GM19468 (cell line): ENCODE measurements at regions not wholly inside any gene's neighbourhood (a gene's known extent, or its start where the extent isn't known, plus 50 kb on each side); places are given as distances from the start of the nearest gene placed in this dataset.

Experiments used
- ATAC-seq: cut with Tn5 transposase; IDR thresholded peaks from one replicate; pipeline ENCODE4 v1.9.1; 2021; ENCODE audit warnings: mild to moderate bottlenecking, moderate library complexity, moderate number of reproducible peaks; ENCODE audit not compliant: unreplicated experiment; ENCODE audit errors: extremely low read depth

DNA sequence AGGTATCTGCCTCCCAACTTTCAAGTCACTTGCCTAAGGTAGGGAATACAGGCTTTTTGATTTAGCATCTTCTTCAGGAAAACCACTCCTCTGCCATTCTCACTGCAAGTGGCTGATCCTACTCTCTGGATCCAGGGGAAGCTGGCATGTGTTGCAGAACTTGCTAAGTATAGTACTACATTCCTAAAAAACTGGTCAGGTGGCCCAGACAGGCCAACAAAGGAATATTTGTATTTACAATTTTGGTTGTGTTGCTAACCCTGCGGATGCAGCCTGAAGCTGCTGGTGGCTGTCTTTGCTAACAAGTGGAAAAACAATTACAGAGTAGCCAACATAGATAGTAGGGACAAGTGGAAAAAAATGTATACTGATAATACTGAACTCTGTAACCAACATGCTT is 222.5 kb upstream of the STARD13 start:
- ATAC-seq: no peak

DNA sequence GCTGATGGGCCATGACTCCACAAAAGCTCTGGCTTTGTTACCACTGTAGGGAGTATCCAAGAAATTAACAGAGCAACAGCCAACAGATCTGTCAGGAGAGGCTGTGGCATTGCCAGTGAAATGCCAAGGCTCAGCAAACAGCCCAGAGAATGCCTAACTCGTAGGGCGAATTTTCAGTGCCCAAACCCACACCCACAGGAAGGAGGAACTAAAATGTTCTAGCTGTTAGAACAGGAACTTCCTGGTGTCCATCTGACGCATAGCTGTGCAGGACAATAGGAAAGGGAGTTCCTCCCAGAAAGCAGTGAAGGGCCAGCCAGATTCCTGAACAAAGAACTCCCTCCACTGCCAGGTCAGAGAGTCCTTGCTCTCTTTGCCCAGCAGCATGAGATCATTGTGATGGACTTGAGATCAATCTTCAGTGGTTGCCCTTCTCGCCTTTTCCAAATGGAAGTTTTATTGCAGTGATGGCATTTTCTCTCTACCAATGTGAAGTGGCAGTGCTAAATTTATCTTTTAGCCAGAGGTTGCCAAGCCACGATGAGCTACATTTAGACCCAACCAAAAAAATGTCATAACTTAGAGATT is 224.2 kb upstream of the STARD13 start:
- ATAC-seq: no peak

DNA sequence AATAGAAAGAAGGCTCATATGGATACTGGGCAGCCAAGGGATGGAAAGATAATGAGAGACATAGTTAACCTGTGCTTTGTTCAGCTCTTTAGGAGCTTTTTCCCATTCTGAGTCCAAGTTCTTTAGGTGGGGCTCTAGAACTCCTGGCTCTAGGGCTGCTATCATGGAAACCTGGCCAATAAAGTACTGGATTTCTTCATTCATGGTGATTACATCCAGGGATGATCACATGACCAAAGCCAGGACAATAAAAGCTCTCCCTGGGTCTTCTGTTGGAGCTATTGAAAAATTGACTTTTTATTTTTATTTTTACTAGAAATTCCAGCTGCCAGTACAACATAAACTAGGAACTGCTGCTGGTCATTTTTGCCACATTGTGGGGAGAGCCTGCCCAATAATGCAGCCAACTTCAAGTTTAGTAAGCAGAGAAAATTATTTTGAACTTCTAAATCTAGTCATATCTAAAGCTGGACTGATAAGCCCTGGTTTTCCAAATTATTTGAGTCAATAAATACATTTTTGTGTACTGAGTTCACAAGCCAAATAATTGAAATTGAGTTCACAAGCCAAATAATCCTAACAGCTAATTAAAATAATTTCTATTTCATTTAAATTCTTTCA is 224.9 kb upstream of the STARD13 start:
- ATAC-seq: no peak

DNA sequence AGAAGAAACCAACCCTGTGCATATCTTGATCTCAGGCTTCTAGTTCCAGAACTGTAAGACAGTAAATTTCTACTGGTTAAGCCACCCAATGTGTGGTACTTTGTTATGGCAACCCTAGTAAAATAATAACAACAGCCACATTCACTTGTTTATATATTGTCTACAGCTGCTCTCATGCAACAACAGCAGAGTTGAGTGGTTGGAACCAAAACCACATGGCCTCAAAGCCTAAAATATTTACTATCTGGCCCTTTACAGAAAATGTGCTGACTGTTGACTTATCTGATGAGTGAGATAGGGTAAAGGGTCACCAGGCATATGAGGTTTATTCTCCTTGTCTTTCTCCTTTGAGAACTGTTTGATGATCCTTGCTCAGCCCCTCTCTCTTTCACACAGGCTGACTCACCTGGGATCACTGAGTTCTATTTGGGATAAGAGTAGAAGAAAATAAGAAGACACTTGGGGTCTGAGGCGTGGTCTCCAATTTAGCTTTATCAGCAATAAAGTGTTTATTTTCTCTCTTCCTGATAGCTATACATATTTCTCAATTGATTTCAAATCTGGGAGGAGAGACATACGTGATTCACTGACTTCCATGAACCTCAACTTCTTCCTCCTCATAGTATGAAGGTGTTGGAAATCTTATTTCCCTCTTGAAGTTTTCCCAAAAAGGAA is 227.5 kb upstream of the STARD13 start:
- ATAC-seq: no peak

DNA sequence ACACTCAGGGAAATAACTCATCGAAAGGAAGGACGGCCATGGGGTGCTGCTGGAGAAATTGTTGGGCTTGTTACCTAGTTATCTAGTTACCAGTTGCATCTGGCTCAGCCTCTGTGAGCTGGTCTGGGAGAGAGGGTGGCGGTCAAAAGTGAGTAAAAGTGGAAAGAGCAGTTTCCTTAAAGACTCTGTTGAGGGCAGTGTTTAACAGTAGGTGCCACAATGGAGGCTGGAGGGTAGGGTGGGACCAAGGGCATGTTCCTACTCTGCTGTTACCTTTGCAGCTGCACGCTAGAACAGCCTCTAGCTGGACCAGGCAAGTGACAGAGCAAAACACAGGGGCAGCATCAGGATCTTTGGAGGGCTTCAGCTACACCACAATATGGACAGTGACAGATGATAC is 228.8 kb upstream of the STARD13 start:
- ATAC-seq: no peak

DNA sequence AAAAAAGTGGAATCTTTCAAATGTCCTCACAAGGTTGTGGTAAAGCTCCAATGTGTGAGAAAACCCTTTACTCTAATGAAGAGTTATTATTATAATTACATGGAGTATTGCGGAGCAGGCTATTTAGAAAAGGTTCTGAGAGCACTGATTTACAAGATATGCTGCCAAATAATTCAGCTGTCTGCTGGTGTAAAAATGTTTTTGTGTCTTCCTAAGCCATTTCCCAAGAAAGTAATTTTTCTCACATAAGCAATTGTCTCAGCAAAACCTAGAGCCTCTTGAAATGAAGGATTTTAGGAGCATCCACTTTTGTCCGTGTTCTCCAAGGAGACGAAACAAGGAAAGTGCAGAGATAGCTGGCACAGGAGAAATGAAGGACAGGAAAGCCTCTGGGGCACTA is 229.6 kb upstream of the STARD13 start:
- no peak for ATAC-seq

DNA sequence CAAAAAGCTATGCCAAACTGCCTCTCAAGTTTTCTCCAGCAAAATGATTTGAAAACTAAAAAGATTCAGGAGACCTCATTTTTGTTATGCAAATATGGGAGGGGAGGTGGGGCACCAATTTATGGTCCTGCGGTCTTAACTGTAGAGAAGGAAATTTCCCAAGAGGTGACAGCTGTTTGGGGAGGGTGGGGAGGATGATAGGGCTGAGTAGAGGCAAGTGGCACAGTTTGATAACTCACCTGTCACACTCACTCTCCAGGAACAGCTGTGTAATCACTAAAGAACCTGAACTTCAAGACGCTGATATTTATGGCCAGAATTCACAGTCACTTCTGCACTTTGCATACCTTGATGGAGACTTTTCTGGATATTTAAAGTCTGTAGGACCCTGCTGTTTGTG is 232.9 kb upstream of the STARD13 start:
- ATAC-seq: no peak

DNA sequence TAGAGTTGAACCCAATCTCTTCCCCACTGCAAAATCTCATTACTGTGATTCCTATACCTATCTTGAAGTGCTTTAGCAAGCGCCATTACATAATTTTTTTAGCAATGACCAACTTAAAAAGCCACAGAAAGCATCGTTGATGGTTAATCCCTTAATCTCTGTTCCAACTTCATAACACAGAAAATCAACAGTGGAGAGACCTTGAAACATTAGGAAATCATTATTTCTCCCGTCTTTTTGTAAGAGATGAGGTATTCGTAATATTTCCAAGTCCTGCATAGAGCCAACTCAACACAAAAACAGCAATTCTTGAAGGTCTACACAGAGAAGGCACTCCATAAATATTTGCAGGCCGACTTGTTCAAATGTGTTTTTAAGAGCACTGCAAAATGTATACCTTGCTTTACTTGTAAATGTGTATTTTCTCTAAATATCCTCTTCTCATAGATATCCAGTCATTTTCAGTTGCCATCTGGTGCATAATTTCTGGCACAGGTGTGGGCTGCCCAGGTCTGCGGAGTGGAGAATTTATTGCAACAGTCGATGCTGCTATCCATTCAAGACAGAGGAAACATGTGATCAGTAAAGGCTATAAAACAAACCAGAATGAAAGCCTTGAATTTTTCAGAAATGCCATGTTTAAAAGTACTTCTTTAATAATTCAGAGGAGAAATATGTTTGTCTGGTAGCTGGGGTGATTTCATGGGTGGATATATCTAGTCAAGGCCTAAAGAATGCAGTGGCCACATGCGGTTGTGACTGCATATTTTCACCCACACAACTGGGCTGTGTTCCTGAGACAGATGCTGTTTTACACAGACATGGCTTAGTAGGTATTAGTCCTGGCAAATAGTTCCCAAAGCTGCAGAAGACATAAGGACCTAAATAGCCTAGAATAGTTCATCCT is 234.3 kb upstream of the STARD13 start:
- no peak for ATAC-seq

DNA sequence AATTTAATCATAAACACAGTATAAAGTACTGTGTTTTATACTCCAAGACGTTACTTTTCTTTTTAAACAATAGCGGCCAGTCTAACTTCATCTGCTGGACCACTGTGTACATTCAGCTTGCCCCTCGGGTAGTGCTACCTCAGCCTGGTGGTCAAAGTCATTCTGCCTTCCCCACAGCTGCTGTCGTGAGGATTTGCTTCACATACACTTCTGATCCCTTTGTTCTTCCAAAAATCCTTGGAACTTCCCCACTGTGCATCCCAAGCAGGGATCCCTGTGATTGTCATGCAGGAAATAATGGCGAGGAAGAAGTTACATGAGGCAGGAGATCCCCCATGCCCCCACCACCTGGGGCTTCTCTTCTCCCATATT is 234.9 kb upstream of the STARD13 start:
- ATAC-seq: no peak

DNA sequence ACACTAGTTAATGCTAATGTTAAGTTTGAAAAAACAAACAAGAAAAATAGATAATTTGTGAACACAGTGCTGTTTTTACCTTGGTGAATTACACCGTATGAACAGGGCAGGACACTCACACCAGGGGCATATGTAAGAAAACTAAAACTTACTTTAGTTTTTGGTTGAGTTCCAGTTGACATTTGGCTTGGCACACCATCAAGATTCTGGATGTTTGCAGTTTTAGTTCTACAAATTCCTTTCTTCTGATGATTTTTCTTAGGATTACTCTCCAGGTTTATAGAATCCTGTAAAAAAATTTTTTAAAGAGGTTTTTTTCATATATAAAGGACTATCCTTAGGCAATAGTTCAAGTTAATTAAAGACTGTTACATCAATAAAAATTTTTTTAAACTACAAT is 238.5 kb upstream of the STARD13 start:
- ATAC-seq: no peak

DNA sequence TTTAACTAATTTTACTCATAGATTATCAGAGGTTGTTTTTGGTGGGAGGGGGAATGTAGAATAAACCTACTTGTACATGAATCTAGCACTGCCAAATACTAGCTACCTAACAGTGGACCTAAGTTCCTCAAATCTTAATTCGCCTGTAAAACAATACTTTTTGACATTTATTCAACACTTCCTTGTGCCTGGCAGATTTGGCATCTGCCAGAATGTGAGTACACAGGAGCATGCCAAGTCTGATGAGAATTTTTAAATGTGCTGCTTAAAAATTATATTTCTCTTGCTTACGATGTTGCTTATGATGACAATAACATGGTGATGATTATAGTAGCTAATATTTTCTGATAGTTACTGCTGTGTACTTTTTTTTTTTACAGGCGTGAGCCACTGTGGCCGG is 240.2 kb upstream of the STARD13 start:
- no peak for ATAC-seq

DNA sequence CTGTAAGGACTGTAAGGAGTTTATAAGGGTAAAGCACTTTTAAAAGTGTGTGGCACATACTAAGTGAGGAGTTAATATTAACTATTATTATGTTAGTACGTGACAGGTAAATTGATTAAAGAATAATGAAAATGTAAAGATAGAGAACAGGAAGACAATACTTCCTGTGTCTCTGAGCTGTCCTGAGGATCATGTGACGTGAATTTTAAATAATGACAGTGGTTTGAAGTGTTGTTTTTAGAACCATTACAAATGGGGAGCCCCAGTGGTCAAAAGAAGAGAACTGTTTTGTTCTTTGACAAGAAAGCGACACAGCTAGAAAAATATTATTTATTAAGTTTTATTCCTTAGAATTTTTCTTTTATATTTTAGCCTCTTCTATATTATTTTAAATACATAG is 241.2 kb upstream of the STARD13 start:
- no peak for ATAC-seq

DNA sequence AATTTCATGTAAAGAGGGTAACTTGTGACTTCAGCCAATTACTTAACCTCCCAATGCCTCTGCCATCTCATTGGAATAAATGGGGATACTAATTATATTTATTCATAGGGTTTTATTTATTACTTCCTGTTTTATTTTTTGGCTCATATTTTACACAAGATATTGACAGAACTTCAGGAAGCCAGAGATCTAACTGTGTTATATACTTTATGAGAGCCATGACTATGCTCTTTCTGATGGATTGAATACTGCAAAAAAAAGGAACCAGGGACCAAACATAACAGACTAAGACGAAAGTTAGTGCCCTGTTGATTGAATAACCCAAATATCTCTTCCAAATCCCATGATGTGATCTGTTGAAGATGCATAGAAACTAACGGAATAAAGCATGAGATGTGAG is 243.3 kb upstream of the STARD13 start:
- no peak for ATAC-seq

DNA sequence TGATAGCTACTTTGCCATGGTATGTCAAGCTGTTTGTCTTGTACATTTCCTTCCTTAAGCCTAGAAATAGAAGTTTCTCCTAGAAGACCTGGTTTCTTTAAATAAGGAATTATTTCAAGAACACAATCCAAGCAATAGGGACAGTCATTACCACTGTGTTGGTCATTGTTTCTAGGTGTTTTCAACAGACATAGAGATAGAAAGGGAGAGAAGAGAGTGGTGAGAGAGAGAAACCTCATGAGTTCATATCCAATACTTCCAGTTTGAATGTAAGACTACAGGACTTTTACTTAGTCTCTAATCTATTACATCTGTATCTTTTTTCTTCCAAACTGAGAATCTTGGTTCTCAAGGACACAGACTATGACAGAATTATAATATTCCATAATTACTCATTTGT is 245.9 kb upstream of the STARD13 start:
- no peak for ATAC-seq

DNA sequence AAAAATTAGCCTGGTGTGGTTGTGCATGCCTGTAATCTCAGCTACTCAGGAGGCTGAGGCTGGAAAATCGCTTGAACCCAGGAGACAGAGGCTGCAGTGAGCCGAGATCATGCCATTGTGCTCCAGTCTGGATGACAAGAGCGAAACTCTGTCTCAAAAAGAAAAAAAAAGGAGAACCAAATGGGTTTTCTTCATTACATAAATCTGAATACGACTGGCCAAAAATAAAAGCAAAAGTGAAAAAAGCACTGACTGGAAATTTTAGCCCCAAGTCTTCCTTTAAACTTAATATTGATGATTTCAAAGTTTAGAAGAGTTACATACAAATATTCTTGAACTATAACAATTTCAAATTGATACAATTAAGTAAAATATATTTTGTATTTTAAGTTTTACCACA is 249.5 kb upstream of the STARD13 start:
- no peak for ATAC-seq

DNA sequence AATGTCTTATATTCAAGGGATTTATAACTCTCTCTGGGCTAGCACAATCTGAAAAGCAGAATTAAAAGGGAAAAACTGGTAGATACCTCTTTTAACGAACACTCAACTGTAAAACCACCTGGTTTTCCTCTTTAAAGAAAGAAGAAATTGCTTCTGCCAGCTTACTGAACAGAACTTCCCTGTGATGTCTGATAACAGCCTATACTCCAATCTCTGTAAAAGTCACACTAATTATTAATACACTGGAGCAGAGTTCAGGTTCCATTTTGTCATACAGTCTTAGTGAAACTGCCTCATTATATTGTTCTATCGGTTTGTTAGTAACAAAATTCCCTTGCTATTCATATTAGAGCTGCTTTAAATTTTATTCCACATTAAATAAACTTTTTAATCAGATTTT is 251.0 kb upstream of the STARD13 start:
- ATAC-seq: no peak

DNA sequence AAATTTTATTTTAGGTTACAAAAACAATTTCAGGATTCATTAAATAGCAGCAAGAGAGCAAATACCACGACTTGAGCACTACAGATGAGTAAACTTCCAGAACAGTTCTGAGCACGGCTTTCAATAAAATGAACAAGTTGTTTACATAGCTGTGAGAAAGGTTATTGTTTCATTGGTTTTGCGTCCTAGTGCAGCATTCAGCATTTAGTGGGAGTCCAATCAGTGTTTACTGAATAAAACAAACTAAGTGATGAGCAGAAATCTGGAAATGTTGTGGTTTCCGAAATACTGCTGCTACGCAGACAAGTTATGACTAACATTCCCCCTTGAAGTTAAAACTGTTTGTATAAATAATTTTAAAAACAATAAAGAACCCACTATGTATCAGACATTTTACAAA is 251.5 kb upstream of the STARD13 start:
- ATAC-seq: no peak

DNA sequence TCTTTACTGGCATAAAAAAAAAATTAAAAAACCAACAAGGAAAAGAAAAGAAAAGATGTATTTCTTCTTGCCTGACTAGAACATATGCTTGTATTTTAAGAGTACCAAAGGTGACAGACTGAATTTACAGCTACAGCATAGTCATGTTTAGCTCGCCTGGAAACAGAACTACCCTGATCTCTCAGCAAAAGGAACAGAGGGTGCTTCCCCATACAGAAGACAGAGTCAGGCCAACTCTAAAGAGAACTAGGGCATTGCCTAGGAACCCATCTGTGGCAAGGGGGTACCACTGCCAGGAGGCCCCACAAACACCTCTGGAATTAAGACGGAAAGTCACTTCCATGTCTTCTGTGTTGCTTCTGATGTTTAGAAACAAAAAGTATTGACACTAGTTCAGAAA is 252.1 kb upstream of the STARD13 start:
- ATAC-seq: no peak

DNA sequence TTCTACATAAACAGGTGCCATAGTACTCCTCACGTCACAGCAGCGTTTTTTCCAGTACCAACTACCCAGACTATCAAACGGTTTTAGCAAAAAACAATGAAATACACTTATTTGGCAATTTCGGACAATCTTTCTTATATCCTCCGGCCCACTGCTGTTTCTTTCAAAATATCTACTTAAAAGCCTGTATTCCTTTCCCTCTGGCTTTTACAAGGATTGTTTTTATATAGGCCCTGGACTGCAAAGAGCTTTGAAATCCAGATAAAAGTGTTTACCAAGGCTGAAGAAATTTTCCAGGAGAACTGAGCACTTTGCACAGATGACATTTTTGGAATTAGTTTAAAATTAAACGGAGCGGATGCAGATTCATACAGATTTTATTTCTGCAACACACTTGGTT is 255.9 kb upstream of the STARD13 start:
- no peak for ATAC-seq

DNA sequence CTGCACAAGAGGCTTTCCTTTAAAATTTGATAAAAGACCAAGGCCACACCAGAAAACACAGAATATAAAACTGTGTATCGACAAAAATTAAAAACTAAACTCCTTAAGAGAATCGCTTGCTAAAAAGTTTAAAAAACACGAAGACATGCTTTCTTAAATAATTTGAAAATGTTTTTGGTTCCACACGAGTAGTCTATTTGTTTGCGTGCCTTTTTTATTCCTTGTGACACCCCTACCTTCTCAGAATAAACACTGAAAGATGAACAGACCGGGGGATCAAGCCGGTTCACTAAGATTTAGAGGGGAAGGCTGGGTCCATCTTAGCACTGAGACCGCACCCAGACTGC is 256.4 kb upstream of the STARD13 start:
- ATAC-seq: no peak
